ENCODE measurements at regions not wholly inside any gene's neighbourhood (a gene's known extent, or its start where the extent isn't known, plus 50 kb on each side); places are given as distances from the start of the nearest gene placed in this dataset.

DNA sequence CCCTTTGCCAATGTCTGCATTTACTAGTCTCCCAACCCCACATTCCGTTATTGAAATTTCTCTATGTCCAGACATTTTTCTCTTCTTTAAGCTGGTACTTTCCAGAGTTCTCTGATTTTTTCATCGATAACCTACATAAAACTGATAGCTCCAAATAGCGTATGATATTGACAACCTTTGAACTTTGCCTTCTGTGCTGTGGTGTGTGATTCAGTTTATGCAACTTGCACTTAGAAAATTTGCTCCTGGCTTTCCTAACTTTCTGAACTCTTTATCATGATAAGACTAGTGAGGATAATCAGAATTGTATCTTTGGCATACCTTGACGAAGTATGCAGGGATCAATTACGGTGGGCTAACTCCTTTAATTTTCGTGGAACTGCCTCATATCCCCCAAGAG lies 1261.3 kb downstream of the SI start:
- Histone ChIP-seq H3K27me3 (ENCODE audit: control insufficient read depth in 3 of 3, insufficient read depth in 3 of 3, low read length in 2 of 3) (no peaks in the 10 kb centered on the region), H3K27ac (ENCODE audit: low read depth in 1 of 2, low read length in 1 of 2) (no peak overlapping the region), H3K4me3 (no peak overlapping the region), H3K9me3 (ENCODE audit: control insufficient read depth in 4 of 4, insufficient read depth in 3 of 4, low read length in 3 of 4) (no peaks in the 10 kb centered on the region), H3K36me3 (ENCODE audit: control insufficient read depth in 4 of 4, insufficient read depth in 4 of 4, low read length in 4 of 4) (no peaks in the 10 kb centered on the region), H3K4me1 (ENCODE audit: control insufficient read depth in 5 of 5, insufficient read depth in 5 of 5, low read length in 5 of 5) (no peaks in the 10 kb centered on the region), H3K9ac (ENCODE audit: insufficient read depth in 1 of 2, low read length in 2 of 2) (no peak overlapping the region)
- 84 to 90% methylated on average over 6 of the region's 6 CpGs for WGBS, 2 donors
- no peak for ATAC-seq (ENCODE audit: insufficient read depth, low FRiP score)
- DNase-seq = no peak
- TF ChIP-seq, protein P1, sequence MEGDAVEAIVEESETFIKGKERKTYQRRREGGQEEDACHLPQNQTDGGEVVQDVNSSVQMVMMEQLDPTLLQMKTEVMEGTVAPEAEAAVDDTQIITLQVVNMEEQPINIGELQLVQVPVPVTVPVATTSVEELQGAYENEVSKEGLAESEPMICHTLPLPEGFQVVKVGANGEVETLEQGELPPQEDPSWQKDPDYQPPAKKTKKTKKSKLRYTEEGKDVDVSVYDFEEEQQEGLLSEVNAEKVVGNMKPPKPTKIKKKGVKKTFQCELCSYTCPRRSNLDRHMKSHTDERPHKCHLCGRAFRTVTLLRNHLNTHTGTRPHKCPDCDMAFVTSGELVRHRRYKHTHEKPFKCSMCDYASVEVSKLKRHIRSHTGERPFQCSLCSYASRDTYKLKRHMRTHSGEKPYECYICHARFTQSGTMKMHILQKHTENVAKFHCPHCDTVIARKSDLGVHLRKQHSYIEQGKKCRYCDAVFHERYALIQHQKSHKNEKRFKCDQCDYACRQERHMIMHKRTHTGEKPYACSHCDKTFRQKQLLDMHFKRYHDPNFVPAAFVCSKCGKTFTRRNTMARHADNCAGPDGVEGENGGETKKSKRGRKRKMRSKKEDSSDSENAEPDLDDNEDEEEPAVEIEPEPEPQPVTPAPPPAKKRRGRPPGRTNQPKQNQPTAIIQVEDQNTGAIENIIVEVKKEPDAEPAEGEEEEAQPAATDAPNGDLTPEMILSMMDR (IDR thresholded peaks at IDR 0.05; ENCODE audit: control extremely low read depth, extremely low read depth) = no peak

DNA sequence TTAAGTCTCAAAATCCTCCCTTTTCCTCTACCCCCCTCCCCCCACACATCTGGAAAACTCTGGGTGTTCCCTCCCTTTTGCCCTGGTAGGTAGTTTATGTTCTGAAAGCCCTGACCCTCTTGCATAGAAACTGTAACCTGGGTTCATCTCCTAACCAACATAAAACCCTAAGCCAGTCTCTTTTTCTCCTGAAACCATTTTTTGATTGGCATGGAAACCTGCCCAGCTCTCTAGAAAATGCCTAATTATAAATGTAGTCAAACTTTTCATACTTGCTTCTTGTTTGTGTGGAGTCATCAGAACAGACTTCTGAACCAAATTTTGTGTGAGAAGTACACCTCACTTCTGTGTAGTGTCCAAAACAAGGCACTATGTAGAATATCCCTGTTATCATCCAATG lies 1264.4 kb downstream of the SI start:
- no peak for DNase-seq

DNA sequence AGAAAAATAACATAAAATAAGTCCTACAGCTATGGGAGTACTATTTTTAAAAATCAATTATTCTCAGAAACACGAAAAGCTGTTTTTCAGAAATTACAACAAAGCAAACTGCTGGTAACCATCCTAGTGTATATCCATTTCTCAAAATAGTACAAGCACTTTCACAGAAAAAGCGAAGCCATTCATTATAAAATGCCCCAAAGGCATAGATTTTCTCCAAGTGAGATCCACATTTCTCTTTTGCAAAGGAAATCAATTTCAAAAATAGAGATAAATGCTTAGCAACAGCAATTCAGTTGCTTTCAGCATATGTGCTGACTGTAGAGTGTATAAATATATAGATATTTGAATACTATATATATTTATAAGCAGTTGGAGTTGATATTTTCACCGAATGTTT lies 1266.3 kb downstream of the SI start:
- TF ChIP-seq, protein P1 (IDR thresholded peaks at IDR 0.05; ENCODE audit: control extremely low read depth, extremely low read depth) = no peak
- no peaks in the 10 kb centered on the region for H3K36me3 ChIP-seq (ENCODE audit: control insufficient read depth in 4 of 4, insufficient read depth in 4 of 4, low read length in 4 of 4)
- no peaks in the 10 kb centered on the region for H3K9me3 ChIP-seq (ENCODE audit: control insufficient read depth in 4 of 4, insufficient read depth in 3 of 4, low read length in 3 of 4)
- no peak overlapping the region for H3K9ac ChIP-seq (ENCODE audit: insufficient read depth in 1 of 2, low read length in 2 of 2)
- WGBS, 2 donors = 80 to 86% methylated on average over 3 of the region's 3 CpGs
- no peak overlapping the region for H3K27ac ChIP-seq (ENCODE audit: low read depth in 1 of 2, low read length in 1 of 2)
- H3K4me3 ChIP-seq = no peak overlapping the region
- no peaks in the 10 kb centered on the region for H3K27me3 ChIP-seq (ENCODE audit: control insufficient read depth in 3 of 3, insufficient read depth in 3 of 3, low read length in 2 of 3)
- no peak for DNase-seq
- H3K4me1 ChIP-seq (ENCODE audit: control insufficient read depth in 5 of 5, insufficient read depth in 5 of 5, low read length in 5 of 5) = no peaks in the 10 kb centered on the region
- ATAC-seq (ENCODE audit: insufficient read depth, low FRiP score) = no peak

More for the DNA sequence above, 1264.4 kb downstream of the SI start:
- TF ChIP-seq, protein P1 (IDR thresholded peaks at IDR 0.05; ENCODE audit: control extremely low read depth, extremely low read depth) = no peak
- H3K9ac ChIP-seq (ENCODE audit: insufficient read depth in 1 of 2, low read length in 2 of 2) = no peak overlapping the region
- no peaks in the 10 kb centered on the region for H3K36me3 ChIP-seq (ENCODE audit: control insufficient read depth in 4 of 4, insufficient read depth in 4 of 4, low read length in 4 of 4)
- H3K27ac ChIP-seq (ENCODE audit: low read depth in 1 of 2, low read length in 1 of 2) = no peak overlapping the region
- ATAC-seq (ENCODE audit: insufficient read depth, low FRiP score) = no peak
- no peaks in the 10 kb centered on the region for H3K27me3 ChIP-seq (ENCODE audit: control insufficient read depth in 3 of 3, insufficient read depth in 3 of 3, low read length in 2 of 3)
- no peaks in the 10 kb centered on the region for H3K9me3 ChIP-seq (ENCODE audit: control insufficient read depth in 4 of 4, insufficient read depth in 3 of 4, low read length in 3 of 4)
- H3K4me3 ChIP-seq = no peak overlapping the region
- no peaks in the 10 kb centered on the region for H3K4me1 ChIP-seq (ENCODE audit: control insufficient read depth in 5 of 5, insufficient read depth in 5 of 5, low read length in 5 of 5)

DNA sequence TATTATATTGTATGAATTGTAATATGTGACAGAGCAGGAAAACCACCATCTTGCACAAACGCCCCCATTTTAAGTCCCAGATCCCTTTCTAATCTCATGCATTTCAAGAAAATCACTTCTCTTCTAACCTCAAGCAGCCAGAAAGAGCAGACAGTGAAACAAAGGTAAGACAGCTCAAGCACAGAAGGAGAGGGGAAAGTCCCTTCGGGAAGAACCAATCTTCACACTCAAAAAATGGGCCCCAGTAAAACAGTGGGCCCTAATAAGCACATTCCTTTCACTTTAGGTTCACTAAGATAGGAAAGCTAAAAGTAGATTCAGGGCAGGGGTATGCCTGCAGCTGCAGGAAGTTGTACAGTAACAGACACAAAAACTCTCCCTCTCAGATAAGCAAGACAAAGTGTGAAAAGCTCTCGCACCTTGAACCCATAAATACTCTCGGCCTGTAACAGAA lies 1268.7 kb downstream of the SI start:
- no peaks in the 10 kb centered on the region for H3K36me3 ChIP-seq (ENCODE audit: control insufficient read depth in 4 of 4, insufficient read depth in 4 of 4, low read length in 4 of 4)
- no peaks in the 10 kb centered on the region for H3K9me3 ChIP-seq (ENCODE audit: control insufficient read depth in 4 of 4, insufficient read depth in 3 of 4, low read length in 3 of 4)
- no peaks in the 10 kb centered on the region for H3K27me3 ChIP-seq (ENCODE audit: control insufficient read depth in 3 of 3, insufficient read depth in 3 of 3, low read length in 2 of 3)
- ATAC-seq (ENCODE audit: insufficient read depth, low FRiP score) (no peak), DNase-seq (no peak)
- no peak overlapping the region for H3K9ac ChIP-seq (ENCODE audit: insufficient read depth in 1 of 2, low read length in 2 of 2)
- 55 to 60% methylated on average over 4 of the region's 4 CpGs for WGBS, 2 donors
- no peak overlapping the region for H3K27ac ChIP-seq (ENCODE audit: low read depth in 1 of 2, low read length in 1 of 2)
- TF ChIP-seq, protein P1 (IDR thresholded peaks at IDR 0.05; ENCODE audit: control extremely low read depth, extremely low read depth) = no peak
- H3K4me3 ChIP-seq = no peak overlapping the region
- no peaks in the 10 kb centered on the region for H3K4me1 ChIP-seq (ENCODE audit: control insufficient read depth in 5 of 5, insufficient read depth in 5 of 5, low read length in 5 of 5)

Measured in lung (tissue), 11 donors.